Activated CD4-positive, alpha-beta T cell treated with anti-CD3 and anti-CD28 coated beads, Interleukin-2, Interleukin-6, amounts not matched to agents 100 ng/mL and 50 ng/mL, durations not matched to agents 16 hours and 8 hours (primary cell): ENCODE measurements at regions not wholly inside any gene's neighbourhood (a gene's known extent, or its start where the extent isn't known, plus 50 kb on each side); places are given as distances from the start of the nearest gene placed in this dataset.

ENCODE experiments used
- DNase-seq: peaks from one replicate; pipeline ENCODE4 v3.0.0-alpha.2; 2020

DNA sequence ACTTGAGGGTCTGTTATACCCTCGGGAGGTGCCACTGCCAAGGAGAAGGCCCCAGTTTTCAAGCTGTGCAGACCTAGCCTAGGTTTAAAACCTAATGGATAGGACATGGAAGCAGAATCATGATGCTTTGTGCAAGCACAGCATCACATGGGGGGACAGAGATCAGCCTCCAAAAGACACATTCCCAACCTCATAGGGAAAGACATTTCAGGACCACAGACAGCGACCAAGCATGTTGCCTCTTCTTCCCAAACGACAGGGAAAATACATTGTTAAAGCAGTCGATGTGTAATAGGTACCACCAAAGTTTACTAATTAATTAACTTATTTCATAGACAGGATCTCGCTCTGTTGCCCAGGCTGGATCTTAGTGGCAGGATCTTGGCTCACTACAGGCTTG is 573.9 kb downstream of the TCERG1L start:
- no peak for DNase-seq

- DNase-seq: no peak
These were observed 572.3 kb downstream of the TCERG1L start for GRCh38 chr10:130739016-130739756.

GRCh38 chr10:130739757-130740145 is 571.8 kb downstream of the TCERG1L start:
- no peak for DNase-seq

DNA sequence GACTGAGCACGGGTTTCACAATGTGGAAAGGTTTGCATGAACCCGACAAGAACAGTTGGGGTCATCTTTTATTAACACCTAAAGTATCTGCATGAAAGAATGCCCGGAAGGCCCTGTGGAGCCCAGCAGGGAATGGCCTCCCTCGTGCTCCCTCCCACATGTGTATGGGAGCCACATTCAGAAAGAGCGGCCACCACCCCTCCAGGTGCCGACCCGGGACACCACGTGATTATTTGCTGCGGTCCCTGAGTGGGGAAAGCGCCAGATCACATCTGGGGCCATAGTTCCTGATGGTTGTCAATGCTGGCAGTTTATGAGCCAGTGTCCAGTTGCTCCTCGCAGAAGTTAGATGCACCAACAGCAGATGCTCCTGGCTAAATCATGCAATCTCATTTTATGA is 571.4 kb downstream of the TCERG1L start:
- DNase-seq: no peak

DNA sequence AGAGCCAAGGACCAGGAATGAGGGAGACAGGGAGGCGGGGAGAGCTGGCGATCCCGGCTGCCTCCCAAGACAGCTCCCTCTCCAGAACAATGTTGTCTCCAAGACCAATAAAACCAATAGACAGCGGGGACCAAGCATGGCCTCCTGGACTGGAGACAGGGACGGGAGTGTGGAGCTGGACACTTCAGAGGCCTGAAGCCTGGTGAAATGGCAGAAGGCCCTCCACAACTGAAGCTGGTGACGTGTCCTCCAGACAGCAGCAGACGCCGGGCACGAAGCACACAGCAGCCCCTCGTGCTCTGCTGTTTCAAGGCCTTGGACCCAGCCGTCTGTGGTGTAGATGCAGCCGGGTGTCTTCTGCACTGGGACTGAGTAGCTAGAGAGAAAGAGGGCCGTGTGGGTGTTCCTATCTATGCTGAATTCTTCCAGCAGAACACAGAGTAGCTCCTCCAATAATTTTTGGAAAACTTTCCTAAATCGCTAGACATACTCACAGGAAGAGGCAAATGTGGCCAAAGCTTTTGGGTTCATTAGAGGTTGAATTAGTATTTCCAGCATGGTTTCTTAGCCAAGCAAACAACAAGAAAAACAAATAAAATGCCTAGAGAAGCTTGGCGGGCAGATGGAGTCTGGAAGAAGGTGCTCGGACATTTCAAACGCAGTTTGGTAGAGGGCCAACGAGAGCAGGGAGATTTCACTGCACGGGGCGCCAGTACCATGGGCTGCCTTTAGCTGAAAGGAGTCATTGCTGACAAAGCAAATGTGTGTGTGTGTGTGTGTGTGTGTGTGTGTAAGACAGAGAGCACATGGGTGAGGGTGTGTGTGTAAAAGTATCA is 570.4 kb downstream of the TCERG1L start:
- DNase-seq: no peak

DNA sequence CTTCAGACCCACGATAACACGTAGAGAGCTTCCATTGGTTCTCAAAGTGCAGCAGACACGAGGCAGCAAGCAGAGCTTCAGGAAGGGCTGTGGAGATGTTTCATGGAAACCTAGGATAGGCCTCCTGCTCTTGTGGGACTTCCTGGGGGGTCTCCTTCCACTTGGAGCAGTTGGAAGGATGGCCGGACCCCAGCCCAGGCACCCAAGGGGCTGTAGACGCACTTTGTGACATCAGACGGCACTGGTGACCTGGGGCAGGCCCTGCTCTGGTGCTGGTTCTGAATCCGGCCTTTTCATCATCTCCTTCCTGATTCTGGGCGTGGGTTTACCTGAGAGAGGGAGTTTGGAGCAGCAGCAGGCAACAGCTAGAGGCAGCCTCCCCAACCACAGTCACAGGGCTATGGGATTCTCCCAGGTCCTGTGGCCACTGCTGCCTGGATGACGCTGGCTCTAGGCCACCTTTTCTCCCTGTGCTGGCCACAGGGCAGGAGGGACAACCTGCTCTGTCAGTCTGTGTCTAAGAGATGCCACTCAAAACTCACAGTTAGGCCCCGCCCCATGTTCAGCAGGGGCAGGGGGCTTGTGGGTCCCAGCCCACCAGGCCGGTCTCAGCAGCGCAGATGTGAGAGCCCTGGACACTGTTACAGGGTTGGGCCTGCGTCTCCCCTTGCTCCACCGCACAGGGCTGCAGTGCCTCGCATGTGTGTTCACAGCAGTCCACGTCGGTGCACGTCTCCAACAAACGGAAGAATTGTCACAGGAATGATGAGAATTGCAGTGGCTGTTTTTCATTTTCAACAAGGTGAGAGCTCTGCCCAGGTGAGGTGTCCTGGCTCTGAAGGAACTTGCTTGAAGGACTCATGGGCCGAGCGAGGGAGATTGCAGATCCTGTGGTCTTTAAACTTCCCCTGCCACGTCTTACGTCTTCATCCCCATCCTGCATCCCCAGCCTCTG is 569.3 kb downstream of the TCERG1L start:
- DNase-seq: no peak

GRCh38 chr10:130742941-130743675 is 568.4 kb downstream of the TCERG1L start:
- no peak for DNase-seq

DNA sequence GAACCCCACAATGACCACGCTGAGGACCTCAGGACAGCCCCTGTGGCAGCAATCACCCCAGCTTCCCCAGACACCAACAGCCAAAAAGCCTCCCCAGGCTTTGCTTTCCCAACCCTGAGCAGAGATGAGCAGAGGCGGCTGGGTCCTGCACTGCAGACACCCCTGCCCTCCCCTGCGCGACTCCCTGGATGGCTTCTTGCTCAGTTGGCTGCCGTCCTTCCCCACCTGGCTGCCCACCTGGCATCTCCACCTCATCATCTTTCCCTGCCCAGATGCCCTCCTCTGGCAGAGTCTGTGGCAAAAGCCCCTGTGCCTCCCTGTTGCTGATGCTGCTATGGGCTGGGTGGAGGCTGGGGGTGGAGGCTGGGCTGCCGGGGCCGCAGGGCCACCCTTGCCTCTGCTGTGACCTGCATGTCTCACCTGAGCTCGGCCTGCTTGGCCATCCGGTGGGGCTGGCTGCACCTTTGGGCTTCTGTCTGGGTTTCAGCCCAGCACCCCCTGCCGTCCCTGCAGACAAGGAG is 567.7 kb downstream of the TCERG1L start:
- DNase-seq: no peak

DNA sequence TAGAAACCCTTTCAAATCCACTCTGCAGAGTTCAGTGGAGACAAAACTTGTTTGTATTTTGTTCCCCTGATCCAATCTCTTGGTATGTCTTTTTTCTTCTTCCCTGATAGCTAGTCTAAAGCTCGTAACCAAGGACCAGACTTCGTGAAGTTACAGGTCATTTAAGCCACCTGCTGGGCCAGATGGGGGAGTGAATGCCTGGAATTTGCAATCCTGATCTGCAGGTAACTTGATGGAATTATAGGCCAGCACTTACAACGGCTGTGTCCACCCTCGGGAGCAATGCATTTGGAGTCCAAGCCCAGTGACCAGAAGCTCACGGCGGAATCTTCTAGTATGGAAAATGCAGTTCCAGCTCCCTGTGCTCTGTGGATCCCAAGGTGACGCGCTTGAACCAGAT is 566.9 kb downstream of the TCERG1L start:
- DNase-seq: no peak

GRCh38 chr10:130745251-130745650 is 566.3 kb downstream of the TCERG1L start:
- no peak for DNase-seq

DNA sequence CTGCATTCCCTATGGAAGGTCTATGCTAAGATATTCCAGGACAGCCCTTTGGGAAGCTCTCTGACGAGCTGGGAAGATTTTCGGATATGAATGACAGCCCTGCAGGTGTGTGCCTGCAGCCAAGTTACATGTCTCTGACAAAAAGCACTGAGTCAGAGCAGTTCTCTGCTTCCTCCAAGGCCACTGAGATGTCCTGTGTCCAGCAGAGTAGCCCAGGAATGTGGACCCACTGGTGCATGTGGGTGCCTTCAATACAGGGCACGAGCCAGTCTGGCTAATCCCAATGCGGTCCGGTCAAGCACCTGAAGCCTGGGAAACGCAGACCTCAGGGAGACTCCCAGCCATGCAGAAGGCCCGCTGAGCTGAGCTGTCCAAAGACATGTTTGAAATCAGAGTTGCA is 565.7 kb downstream of the TCERG1L start:
- DNase-seq: no peak

DNA sequence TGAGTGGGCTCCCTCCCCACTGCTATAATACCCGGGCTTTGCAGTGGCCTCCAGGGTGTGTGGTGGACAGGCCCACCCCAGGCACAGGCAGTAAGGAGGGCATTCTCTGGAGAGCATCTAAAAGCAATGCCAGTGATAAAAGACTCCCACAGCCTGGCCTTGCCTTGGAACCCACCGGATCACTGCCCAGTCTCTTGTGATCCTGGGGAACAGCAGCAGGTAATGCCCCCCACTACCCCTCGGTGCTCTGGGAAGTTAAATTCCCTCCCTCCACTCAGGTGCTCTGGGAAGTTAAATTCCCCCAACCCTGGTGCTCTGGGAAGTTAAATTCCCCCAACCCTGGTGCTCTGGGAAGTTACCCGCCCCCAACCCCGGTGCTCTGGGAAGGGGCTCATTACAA is 565.2 kb downstream of the TCERG1L start:
- no peak for DNase-seq

GRCh38 chr10:130747356-130747755 is 564.2 kb downstream of the TCERG1L start:
- no peak for DNase-seq

GRCh38 chr10:130747946-130748345 is 563.6 kb downstream of the TCERG1L start:
- no peak for DNase-seq

DNA sequence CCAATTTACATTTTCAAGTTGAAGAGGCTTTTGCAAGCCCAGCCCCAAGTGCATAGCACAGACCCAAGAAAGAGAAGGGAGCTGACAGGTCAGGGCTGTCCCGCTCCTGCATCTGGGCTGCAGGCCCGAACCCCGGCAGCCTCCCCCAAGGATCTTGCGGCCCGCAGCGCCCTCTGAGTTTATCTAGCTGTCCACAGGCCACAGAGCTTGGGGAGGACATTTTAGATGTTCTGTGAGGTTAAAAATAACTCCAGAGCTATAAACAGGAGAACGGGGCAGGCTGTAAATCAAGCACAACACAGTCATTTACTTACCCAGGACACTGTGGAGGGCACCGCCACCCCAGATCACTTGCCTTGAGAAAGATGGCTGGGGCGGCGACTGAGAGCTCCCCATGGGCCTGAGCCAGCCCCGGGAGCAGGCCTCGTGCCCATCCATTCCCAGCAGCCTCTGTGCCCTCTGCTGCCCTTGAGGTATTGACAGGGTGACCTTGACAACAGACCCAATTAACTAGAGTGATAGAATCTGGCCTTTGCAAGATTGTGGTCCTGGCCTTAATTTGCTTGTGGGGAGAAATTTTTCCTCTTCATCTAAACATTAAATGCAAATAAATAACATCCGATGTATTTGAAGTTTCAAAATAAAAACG is 563.0 kb downstream of the TCERG1L start:
- no peak for DNase-seq

DNA sequence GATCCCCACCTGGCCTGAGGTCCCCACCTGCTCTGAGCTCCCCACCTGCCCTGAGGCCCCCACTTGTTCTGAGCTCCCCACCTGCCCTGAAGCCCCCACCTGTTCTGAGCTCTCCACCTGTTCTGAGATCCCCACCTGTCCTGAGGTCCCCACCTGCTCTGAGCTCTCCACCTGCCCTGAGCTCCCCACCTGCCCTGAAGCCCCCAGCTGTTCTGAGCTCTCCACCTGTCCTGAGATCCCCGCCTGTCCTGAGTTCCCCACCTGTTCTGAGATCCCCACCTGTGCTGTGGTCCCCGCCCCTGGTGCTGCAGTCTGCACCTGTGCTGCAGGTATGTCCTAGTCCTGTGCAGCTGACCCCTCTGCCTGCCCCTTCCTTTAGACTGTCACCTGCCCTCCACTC is 561.6 kb downstream of the TCERG1L start:
- no peak for DNase-seq

- DNase-seq: no peak
These were observed 561.1 kb downstream of the TCERG1L start for GRCh38 chr10:130750441-130750840.

GRCh38 chr10:130751106-130751840 is 560.2 kb downstream of the TCERG1L start:
- no peak for DNase-seq

GRCh38 chr10:130751851-130752250 is 559.7 kb downstream of the TCERG1L start:
- no peak for DNase-seq

DNA sequence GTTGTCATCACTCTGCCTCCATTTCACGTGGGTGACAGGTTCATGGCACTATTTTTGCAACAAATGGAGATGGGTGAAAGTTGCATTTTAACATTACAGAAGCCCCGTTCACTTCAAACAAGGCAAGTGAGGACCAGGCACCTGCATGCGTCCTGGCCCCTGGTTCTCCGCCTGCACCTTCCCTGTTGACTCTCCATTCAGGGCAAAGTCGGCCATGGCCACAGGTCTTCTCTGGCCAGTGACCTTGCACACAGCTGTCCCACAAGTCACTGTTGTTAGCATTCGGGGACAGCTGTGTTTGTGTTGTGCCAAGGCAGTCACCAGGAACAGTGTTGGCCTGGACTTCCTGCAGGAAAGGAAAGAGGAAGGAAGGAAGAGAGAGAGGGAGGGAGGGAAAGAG is 554.9 kb downstream of the TCERG1L start:
- DNase-seq: no peak

DNA sequence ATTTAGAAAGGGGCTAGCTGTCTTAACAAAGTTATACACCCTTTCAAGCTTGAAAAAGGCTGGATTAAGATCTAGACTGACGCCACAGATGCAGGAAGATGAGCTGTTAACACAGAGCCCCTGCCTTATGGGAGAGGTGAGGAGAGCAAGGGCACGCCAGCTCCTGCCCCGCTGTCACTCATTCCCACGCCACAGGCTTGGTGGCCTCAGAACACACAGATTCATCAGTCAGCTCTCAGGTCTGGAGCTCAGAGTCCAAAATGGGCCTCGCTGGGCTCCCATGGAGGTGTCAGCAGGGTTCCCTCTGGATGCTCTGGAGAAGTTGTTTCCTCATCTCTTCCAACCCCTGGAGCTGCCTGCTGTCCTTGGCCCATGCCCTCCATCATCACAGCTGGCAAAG is 554.2 kb downstream of the TCERG1L start:
- DNase-seq: no peak
